ENCODE measurements at regions not wholly inside any gene's neighbourhood (a gene's known extent, or its start where the extent isn't known, plus 50 kb on each side); places are given as distances from the start of the nearest gene placed in this dataset.

- ChIA-PET POLR2A (no interaction called here), CTCF (no interaction called here)
- TF ChIP-seq, protein P1, sequence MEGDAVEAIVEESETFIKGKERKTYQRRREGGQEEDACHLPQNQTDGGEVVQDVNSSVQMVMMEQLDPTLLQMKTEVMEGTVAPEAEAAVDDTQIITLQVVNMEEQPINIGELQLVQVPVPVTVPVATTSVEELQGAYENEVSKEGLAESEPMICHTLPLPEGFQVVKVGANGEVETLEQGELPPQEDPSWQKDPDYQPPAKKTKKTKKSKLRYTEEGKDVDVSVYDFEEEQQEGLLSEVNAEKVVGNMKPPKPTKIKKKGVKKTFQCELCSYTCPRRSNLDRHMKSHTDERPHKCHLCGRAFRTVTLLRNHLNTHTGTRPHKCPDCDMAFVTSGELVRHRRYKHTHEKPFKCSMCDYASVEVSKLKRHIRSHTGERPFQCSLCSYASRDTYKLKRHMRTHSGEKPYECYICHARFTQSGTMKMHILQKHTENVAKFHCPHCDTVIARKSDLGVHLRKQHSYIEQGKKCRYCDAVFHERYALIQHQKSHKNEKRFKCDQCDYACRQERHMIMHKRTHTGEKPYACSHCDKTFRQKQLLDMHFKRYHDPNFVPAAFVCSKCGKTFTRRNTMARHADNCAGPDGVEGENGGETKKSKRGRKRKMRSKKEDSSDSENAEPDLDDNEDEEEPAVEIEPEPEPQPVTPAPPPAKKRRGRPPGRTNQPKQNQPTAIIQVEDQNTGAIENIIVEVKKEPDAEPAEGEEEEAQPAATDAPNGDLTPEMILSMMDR (IDR thresholded peaks at IDR 0.05; ENCODE audit: control extremely low read depth, extremely low read depth, low read depth, missing control alignments), result no peak
- no peak for DNase-seq (ENCODE audit: extremely low spot score)
These were observed 181.5 kb downstream of the MATN1 start for GRCh38 chr1:30541721-30542485.

DNA sequence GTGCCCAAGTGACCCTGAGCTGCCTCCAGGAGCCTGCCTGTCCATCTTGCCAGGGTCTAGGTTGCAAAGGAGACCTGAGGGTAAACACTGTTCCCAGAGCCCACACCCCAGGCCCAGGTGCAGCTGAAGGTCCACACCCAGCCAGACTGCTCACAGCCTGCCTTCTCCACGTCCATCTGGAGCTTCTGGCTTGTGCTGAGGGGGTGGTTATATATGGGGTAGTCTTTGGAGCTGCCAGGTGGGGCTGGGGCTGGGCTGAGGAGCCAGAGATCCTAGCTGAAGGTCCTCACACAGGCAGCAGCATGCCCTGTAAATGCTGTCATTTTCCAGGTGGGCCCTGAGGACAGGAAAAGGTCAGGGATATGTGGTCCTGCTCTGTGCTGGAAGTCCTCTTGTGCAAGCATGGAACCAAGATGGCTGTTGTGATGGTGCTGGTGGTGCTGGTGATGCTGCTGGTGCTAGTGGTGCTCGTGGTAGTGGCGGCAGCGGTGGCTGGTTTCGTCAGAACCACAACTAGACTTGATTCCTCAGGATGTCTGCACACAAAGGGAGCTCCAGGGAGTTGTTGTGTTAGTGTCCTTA is 182.7 kb downstream of the MATN1 start:
- ChIA-PET POLR2A (no interaction called here), CTCF (interaction anchor here (1.3 to 1.5 kb wide), 2 partner anchors 9 to 14 kb away, joined by 3 to 4 read pairs; no protein-coding TSS in a partner anchor)
- DNase-seq (ENCODE audit: extremely low spot score), result no peak
- TF ChIP-seq, protein P1 (IDR thresholded peaks at IDR 0.05; ENCODE audit: control extremely low read depth, extremely low read depth, low read depth, missing control alignments), result no peak

- TF ChIP-seq, protein P1 (IDR thresholded peaks at IDR 0.05; ENCODE audit: control extremely low read depth, extremely low read depth, low read depth, missing control alignments), result no peak
- ChIA-PET POLR2A (no interaction called here), CTCF (interaction anchor here (1.5 kb wide), 1 partner anchor 8 kb away, joined by 4 read pairs; no protein-coding TSS in a partner anchor)
- DNase-seq (ENCODE audit: extremely low spot score), result no peak
These were observed 183.5 kb downstream of the MATN1 start for GRCh38 chr1:30539884-30540283.

- POLR2A ChIA-PET, result no interaction called here
- TF ChIP-seq, protein P1 (IDR thresholded peaks at IDR 0.05; ENCODE audit: control extremely low read depth, extremely low read depth, low read depth, missing control alignments), result no peak
- CTCF ChIA-PET, result interaction anchor here (1.3 kb wide), 1 partner anchor 7 kb away, joined by 4 read pairs; no protein-coding TSS in a partner anchor
- DNase-seq (ENCODE audit: extremely low spot score), result no peak
These were observed 184.2 kb downstream of the MATN1 start for GRCh38 chr1:30538993-30539867.

DNA sequence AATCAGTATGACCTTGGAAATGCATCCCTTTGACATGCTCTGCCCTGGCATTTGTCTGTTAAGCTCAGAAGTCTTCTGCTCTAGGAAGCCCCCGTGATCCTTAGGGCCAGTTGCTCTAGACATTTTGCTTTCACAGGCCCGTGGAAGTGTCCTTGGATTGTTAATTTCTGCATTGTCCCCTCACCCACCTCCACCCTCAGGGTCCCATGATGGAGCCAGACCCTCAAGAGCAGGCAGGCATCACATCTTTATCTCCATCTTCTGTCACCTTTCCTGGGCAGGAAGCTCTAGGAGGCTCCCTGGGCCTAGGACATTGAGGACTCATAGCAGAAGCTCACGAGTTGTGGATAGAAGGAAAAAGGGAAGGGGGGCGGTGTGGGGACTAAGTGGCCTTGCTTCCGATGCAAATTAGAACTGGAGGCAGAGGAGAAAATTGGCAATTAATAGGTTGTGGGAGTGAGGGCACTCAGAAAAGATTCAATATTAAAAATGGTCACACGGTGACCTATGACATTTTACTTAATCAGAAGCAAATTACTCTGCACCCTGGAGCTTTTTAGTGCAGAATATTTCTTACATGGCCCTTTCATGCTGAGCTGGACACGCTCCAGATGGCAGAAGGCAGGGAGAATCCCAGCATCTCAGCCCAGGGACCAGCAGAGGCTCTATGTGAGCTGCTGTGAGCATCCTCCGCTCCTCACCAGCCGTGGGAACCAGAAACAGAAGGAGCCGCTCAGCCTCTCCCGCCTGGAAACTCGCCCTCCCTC is 185.0 kb downstream of the MATN1 start:
- CTCF ChIA-PET, result interaction anchor here (1.0 to 1.7 kb wide), 3 partner anchors 8 to 25 kb away, joined by 3 to 4 read pairs (median 4); no protein-coding TSS in a partner anchor
- TF ChIP-seq, protein P1 (IDR thresholded peaks at IDR 0.05; ENCODE audit: control extremely low read depth, extremely low read depth, low read depth, missing control alignments), result no peak

More for the DNA sequence above, 185.0 kb downstream of the MATN1 start:
- no peak for DNase-seq (ENCODE audit: extremely low spot score)
- POLR2A ChIA-PET, result no interaction called here

Data from GM10248 (cell line).